H54 (cell line): ENCODE measurements at regions not wholly inside any gene's neighbourhood (a gene's known extent, or its start where the extent isn't known, plus 50 kb on each side); places are given as distances from the start of the nearest gene placed in this dataset.
A peak's percentile ranks its signal among the peaks of the same experiment; 100 is the strongest.

Source experiments
- DNase-seq: peaks from one replicate; pipeline ENCODE4 v3.0.0; 2011; ENCODE audit warnings: low spot score, mixed read lengths; ENCODE audit not compliant: insufficient read length
- FAIRE-seq: peaks from 3 replicates; lab custom pipeline; 2011; peaks lifted over from hg19 to GRCh38; lab: Jason Lieb, UNC
- POLR2A ChIP-seq: IDR thresholded peaks from 2 replicates; pipeline ENCODE4 v1.6.1; 2011; ENCODE audit warnings: low read depth, mild to moderate bottlenecking, low read length

- no peak for TF ChIP-seq POLR2A
- FAIRE-seq (no peak), DNase-seq (no peak)
Measured at GRCh38 chr15:79197285-79197684, 85.2 kb upstream of the ANKRD34C start.

GRCh38 chr15:79195802-79196201 lies 86.7 kb upstream of the ANKRD34C start:
- TF ChIP-seq POLR2A: no peak
- no peak for DNase-seq
- no peak for FAIRE-seq

- no peak for TF ChIP-seq POLR2A
- DNase-seq: no peak
- no peak for FAIRE-seq
Measured at GRCh38 chr15:79195239-79195638, 87.3 kb upstream of the ANKRD34C start.

- no peak for FAIRE-seq
- DNase-seq: no peak
- TF ChIP-seq POLR2A: no peak
Measured at GRCh38 chr15:79194386-79194785, 88.1 kb upstream of the ANKRD34C start.

- FAIRE-seq: no peak
- no peak for TF ChIP-seq POLR2A
- no peak for DNase-seq
Measured at GRCh38 chr15:79193549-79193948, 89.0 kb upstream of the ANKRD34C start.

GRCh38 chr15:79193103-79193502 lies 89.4 kb upstream of the ANKRD34C start:
- DNase-seq: no peak
- no peak for TF ChIP-seq POLR2A
- FAIRE-seq: no peak

GRCh38 chr15:79192462-79193036 lies 90.0 kb upstream of the ANKRD34C start:
- TF ChIP-seq POLR2A: no peak
- FAIRE-seq (no peak), DNase-seq (no peak)

DNA sequence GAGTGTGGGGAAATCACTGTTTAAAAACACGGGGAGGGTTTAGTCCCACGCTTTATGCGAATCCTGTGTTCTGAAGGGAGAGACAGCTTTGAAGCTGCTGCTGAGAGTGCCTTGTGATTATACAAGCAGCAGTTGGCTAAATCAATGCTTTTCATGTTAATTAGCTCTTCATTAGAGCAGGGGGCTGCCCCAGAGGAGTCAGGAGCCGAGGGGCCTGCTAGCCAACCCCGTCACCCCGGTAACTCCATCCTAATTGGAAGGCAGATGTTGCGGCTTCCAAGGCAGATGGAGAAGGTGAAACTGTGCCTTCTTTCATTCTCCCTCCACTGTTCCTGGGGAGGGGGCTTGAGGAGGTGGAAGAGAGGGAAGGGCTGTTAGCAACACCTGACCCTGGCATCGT lies 92.4 kb upstream of the ANKRD34C start:
- DNase-seq (no peak), FAIRE-seq (no peak)
- no peak for TF ChIP-seq POLR2A

DNA sequence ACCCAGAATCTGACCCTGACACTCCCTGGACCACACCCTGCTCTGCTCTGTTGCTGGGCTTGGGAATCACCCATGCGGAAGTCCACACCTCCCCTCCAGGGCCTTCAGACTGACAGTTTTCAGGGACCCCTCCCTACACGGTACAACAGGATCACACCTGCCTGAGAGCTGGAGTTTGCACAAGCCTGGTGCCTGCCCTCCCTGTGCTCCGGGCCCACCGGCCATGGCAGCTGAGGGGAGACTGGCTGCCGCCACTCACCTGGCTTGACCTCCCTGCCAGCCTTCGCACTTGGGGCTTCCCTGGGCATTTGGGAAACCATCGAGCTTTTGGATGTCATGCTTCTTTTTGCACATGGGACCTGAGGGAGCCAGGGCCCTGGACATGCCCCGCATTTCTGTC lies 95.9 kb upstream of the ANKRD34C start:
- FAIRE-seq (no peak), DNase-seq (no peak)
- TF ChIP-seq POLR2A: no peak

GRCh38 chr15:79185199-79185598 lies 94.6 kb upstream of the RASGRF1 start:
- FAIRE-seq (no peak), DNase-seq (no peak)
- TF ChIP-seq POLR2A: no peak

GRCh38 chr15:79184465-79184892 lies 93.9 kb upstream of the RASGRF1 start:
- DNase-seq (peak; percentile 38), FAIRE-seq (no peak)
- TF ChIP-seq POLR2A: no peak

GRCh38 chr15:79180318-79180717 lies 89.7 kb upstream of the RASGRF1 start:
- no peak for TF ChIP-seq POLR2A
- no peak for DNase-seq
- no peak for FAIRE-seq

DNA sequence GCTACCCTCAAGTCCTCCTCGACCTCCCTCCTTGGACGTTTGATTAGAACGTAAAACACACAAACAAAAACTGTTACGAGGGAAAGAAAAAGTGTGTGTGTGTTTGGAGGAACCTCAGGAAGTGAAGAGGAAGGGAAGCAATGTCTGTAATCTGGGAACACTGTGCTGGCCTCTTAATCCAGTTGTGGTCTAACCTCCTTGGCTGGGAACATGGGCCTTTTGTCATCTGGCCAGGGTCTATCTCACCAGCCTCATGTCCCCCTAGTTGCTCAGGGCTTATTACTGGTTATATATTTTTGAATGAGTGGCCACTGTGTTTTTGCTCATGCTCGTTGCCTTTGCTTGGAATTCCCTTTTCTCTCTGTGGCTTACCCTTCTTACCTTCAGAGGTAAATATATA lies 89.0 kb upstream of the RASGRF1 start:
- no peak for TF ChIP-seq POLR2A
- FAIRE-seq: no peak

DNA sequence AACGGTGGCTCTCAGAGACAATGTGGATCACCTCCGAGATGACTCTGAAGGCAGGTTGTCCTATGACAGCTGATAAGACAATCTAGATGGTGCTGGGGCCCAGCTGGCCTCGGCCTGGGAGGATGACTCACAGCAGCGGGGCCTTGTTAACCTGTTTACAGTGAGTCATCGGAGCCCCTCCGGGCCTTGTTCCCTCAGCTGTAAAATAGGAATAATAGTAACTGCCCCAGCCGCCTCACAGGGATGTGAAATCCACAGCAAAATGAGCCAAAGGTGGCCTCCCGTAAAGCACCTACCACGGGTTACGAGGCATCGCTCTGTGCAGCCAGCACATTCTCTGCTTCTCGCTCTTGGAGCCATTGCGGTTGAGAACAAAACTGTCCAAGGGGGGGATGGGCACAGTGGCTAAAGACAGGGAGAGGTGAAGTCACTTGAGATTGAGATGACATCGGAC lies 88.6 kb upstream of the RASGRF1 start:
- TF ChIP-seq POLR2A: no peak
- DNase-seq (peak; percentile 35), FAIRE-seq (no peak)

More for the DNA sequence above, 89.0 kb upstream of the RASGRF1 start:
- DNase-seq: no peak

GRCh38 chr15:79178594-79178993 lies 88.0 kb upstream of the RASGRF1 start:
- FAIRE-seq: no peak
- TF ChIP-seq POLR2A: no peak
- DNase-seq: no peak
